UCSD-AML1 (cell line): ENCODE measurements at regions not wholly inside any gene's neighbourhood (a gene's known extent, or its start where the extent isn't known, plus 50 kb on each side); places are given as distances from the start of the nearest gene placed in this dataset.
"Not testable (repeated sequence)": the region's sequence is repeated elsewhere in the genome, so short reads cannot be mapped to it uniquely, and the experiment has no call there.

ENCODE experiments used
- DNase-seq: peaks from one replicate; lab custom pipeline; 2025; ENCODE audit not compliant: unreplicated experiment; lab: John Stamatoyannopoulos, UW

DNA sequence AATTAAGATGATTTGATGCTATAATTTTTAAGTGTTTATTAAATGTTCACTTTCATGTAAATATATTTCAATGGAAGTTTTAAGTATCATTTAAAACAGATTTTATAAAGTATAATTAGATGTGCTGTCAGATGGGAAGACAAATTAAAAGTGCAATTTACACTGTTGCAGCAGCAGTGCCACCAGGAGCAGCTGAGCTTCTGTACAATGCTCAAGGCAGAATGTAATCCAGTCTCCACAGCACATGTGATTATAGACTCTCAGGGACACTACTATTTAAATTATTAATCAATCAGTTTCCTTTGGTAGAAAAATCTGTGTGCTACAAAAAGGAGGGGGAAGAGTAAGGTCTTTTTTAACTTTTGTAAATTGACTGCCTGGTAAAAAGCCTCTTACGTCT is 285.7 kb upstream of the USP15 start:
- DNase-seq: no peak

DNA sequence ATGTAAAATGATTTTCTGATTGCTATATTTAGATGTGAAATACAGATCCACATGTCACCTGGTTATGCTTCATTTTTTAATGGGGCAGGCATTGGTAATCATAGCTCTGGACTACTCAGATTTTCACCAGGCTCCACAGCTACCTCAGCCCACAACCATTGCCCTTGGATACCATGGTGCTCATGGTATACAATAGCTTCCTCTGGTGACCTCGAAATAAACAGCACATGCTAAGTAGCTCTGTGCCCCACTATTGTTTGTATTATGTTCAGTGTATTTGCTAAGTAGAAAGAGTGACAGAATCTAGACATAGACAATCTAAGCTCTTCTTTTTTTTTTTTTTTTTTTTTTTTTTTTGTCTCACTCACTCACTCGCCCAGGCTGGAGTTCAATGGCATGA is 274.4 kb upstream of the USP15 start:
- no peak for DNase-seq

DNA sequence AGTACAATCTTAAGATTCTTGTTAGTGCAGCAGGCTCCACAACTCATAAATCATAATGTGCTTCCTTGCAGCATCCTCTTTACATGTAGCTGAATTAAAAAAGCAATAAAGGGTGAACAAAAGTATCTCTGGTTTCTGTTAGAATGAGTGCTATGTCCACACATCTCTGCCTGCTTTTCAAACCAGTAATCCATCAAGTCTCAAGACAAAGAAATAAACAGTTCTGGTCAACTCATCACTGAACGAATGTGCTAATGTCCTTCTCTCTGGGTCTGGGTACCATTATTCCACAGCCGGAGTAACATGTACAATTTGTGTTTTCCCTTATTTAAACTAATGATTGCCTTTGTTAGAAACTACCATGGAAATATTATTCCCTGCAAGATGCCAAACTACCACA is 273.0 kb upstream of the USP15 start:
- DNase-seq: no peak

DNA sequence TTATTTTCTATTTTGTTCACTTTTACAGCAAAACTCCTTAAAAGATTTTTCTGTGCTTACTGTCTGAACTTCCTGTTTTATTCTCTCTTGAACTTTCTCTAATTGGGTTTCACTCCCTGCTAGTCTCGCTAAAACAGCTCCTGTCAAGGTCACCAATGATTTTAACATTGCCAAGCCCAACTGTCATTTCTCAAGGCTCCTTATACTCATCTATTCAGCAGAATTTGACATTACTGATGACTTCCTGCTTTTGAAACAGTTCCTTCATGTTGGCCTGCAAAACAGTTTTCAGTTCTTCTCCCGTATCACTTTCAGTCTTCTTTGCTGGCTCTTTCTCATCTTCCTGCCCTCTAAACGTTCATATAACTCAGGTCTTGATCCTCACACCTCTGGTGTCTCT is 268.5 kb upstream of the USP15 start:
- DNase-seq: no peak

DNA sequence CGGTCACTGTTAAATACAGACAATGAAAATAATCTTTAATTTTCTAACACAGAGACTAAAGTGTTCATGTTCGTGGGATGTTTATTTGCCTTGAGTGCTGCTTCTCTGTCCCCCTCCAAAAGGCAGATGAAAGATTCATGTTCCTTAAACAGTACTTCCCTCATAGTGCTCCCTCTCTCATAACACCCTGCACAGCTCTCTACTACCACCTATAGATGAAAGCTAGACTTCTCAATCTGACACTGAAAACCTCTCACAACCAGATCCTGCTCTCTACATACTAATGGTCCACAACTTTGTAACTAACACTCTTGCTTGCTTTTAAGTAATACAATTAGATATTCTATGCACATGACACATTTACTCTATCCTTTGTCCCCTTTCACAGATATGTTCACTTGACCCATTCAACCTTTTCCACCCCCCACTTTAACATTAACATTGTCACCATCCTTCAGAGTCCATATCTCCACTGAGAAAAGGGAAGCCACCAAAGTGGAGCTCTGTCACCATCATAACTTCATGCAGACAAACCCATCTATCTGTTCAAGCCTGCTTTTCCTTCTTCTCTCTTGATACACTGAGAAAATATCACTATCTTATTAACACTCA is 266.4 kb upstream of the USP15 start:
- no peak for DNase-seq

DNA sequence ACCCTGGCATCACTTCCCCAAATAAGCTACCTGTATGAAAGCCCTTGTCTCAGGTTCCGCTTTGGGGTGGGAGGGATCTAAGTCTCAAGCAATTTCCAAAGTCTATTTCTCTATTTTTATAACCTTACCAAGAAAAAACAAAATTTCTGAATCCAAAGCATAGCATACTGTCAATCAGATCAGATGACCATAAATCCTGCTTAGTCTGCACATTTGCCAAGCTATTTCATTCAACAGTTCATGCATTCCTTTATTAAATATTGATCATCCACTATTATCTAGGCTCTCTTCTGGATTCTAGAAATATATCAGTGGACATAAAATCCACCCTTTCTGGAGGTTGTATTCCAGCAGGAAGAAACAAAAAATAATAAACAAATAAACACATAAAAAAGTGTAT is 263.5 kb upstream of the USP15 start:
- no peak for DNase-seq

DNA sequence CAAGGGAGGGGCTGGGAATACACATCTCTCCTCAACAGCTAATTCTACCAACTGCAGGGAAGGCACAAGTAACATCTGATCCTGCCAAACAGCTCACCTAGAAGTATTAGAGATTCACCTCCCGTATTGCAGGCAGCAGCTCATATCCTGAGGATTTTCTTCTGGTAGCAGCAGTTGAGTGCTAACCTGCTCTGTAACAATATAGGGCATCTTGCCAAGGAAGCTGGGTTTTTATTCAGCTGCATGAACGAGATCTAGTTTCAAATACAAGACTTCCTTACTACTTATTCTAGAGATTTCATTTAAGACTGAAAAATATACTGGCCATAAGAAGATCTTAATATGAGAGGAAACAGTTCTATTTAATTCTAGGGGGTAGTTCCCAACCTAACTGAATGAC is 261.4 kb upstream of the USP15 start:
- no peak for DNase-seq

DNA sequence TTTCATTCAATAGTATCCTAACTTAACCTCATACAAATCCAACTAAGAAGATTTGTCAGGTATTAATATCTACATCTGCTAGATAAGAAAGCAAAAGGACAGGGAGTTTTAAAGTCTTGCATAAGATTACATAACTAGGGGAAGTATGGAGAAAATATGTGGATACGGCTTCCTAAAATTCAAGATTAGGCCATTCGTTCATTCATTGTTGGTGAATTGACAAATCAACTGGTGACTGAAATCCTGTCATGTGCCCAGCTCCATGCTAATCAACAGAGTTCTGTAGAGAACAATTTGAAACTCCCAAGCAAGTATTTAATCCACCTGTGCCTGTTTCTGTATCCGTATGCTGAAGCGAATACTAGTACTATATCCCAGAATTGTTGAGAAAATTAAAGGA is 260.9 kb upstream of the USP15 start:
- DNase-seq: no peak

DNA sequence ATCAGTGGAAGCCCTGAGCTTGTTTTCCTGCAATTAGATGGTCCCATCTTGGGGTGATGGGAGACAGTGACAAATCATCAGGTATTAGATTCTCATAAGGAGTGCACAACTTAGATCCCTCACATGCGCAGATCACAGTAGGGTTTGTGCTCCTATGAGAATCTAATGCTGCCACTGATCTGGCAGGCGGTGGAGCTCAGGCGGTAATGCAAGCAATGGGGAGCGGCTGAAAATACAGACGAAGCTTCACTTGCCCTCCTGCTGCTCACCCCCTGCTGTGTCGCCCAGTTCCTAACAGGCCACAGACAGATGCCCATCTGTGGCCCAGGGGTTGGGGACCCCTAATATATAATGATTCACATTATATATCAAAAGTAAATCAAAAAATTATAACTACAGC is 258.8 kb upstream of the USP15 start:
- no peak for DNase-seq

DNA sequence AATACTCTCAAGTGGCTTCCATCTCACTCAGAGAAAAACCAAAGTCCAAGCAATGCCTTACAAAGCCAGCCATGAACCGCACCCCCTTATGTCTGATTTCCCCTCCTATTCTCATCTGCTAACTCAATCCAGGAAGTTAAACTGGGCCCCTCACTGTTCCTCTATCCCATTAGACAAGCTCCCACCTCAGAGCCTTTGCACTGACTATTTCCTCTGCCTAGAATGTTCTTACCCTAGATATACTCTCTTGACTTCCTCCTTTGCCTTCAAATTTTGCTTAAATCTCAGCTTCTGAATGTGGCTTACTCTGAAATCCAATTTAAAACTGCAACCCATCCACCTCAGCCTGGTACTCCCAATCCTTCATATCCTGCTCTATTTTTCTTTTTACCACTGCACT is 257.0 kb upstream of the USP15 start:
- no peak for DNase-seq

DNA sequence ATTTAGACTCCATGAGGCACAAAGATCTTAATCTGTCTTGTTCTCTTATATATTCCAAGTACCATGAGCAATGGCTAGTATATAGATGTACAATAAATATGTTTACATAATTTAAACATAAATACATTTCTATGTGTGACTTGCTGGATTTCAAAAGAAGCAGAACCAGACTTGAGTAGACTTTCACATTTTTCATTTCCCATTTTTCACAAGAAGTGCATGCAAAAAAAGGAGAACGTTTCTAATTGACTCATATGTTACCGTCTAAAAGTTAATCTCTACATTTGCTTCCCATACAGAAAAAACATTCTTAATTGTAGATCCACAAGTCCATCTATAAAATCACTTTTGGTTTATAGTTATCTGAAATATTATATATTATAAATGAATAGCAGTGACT is 256.5 kb upstream of the USP15 start:
- no peak for DNase-seq

DNA sequence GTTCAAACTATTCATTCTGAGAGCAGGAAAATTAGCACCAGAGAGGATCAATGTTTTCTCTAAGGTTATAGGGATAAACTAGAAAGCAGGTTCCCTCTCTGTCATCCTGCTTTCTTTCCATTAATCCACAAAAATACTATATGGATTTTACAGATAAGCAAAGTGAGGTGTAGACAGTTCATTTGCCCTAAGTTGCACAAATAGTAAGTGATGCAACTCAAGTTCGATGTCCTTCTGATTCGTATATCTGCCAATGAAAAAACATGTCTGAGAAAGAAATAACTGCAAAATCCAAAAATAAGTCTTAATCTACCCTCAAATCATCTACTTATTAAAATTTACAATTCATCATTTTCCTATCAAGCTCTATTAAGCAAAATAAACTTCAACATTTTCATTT is 254.6 kb upstream of the USP15 start:
- no peak for DNase-seq

DNA sequence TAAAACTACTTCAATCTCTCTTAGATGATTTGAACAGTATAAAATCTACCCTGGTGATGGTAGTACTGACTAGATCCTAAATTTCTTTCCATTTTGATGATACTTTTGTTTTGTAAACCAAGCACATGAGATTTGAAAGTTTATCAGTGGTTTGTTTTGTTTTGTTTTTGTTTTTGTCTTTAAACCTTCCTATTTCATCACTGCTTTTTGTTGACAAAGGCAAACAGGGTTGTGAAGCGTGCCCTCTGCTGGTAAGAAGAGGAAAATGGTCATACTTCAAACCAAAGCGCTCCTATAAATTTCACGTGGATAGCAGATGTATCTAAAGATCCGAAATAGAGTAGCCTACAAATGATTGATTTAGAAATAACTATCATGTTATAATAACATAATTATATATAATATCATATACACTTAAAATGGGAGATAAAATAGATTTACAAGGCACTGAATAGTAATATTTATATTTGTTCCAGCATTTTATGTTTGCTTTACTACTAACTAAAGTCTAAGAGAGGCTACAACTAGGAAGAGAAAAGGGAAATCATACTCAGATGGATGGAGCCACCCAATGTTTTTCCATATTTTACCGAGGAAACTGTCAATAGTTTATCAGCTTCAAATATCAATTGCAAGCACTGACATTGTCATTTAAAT is 254.0 kb upstream of the USP15 start:
- no peak for DNase-seq

DNA sequence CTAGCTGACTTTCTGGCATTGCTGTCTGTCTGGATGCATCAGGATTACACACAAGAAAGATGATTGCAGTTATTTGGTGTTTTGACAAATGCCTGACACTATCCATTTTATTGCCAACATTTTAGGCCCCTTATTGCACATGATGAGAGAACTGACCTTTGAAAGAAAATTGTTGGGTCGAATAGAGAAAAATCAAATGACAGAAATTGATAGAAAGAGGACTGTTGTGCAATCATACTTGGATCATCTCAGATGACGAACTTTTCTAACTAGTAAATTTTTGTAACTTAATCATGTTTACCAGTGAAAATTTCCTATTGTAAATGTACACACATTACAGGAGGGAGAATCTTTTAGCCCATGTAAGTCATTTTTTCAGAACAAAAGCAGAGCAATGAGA is 251.5 kb upstream of the USP15 start:
- DNase-seq: no peak

DNA sequence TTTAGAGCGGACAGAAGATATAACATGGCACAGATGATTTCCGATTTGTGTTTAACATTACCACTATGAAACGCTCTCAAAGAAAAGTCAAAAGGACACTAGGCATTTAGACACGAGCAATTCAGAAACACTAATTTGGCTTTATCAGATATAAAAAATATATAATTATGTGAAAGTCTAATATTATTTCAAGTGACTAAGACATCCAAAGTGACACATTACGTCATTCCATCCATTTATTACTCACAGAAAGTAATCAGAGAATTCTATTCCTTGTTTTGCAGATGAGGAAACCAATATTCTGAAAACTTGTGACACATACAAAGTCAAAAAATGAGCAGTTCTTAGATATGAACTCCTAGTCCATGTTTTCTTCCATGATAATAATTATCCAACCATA is 250.8 kb upstream of the USP15 start:
- no peak for DNase-seq

DNA sequence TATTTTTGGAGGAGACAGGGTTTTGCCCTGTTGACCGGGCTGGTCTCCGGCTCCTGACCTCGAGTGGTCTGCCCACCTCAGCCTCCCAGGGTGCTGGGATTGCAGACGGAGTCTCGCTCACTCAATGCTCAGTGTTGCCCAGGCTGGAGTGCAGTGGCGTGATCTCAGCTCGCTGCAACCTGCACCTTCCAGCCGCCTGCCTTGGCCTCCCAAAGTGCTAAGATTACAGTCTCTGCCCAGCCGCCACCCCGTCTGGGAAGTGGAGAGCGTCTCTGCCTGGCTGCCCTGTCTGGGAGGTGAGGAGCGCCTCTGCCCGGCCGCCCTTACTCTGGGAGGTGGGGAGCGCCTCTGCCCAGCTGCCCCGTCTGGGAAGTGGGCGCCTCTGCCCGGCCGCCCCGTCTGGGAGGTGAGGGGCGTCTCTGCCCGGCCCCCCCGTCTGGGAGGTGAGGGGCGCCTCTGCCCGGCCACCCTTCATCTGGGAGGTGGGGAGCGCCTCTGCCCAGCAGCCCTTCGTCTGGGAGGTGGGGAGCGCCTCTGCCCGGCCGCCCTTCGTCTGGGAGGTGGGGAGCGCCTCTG is 249.8 kb upstream of the USP15 start:
- DNase-seq: not testable (repeated sequence)

DNA sequence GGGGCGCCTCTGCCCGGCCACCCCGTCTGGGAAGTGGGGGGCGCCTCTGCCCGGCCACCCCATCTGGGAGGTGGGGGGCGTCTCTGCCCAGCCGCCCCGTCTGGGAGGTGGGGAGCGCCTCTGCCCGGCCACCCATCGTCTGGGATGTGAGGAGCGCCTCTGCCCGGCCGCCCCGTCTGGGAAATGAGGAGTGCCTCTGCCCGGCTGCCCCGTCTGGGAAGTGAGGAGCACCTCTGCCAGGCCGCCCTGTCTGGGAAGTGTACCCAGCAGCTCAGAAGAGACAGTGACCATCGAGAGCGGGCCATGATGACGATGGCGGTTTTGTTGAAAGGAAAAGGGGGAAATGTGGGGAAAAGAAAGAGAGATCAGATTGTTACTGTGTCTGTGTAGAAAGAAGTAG is 249.2 kb upstream of the USP15 start:
- DNase-seq: not testable (repeated sequence)

DNA sequence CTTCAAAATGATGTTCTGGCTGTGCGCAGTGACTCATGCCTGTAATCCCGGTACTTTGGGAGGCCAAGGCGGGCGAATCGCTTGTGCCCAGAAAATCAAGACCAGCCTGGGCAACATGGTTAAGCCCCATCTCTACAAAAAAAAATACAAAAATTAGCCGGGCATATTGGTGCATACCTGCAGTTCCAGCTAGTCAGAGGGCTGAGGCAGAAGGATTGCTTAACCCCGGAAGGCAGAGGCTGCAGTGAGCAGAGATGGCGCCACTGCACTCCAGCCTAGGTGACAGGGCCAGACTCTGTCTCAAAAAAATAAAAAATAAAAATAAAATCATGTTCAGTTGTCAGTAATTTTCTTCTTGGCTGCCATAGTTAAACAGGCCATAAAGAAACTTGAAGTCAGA is 245.9 kb upstream of the USP15 start:
- DNase-seq: no peak

DNA sequence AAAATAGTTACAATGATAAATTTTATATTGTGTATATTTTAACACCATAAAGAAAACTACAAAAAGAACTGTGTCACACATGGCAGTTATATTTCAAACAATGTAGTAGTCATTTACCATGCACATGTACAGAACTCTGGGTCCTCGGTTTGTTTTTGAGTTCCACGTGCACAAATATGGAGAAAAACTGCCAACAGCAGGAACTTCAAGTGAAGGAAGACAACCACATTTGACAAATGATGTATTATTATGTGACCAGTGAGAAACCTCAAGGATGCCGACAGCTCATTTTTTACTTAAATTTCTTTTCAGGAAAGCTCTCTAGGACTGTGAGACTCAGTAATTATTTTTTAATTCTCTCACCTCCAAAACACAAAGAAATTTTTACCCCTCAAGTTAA is 244.2 kb upstream of the USP15 start:
- no peak for DNase-seq

DNA sequence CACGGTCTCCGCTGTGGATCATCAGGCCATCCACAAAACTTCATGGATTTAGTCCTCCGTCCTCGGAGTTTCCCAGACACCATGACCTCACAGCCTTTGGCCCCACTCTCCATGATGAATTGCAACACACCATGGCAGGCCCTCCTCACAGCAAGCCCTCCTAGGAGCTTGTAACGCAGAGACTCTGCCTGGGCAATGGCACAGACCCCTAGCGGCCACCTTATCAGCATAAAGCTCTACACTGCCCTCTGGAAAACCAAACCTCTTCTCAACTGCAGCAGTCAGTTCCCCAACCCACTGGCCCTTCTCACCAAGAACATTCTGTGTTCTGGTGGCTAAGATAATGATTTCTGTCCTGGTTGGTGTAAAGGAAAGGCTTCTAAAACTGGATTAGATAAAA is 238.4 kb upstream of the USP15 start:
- DNase-seq: no peak

DNA sequence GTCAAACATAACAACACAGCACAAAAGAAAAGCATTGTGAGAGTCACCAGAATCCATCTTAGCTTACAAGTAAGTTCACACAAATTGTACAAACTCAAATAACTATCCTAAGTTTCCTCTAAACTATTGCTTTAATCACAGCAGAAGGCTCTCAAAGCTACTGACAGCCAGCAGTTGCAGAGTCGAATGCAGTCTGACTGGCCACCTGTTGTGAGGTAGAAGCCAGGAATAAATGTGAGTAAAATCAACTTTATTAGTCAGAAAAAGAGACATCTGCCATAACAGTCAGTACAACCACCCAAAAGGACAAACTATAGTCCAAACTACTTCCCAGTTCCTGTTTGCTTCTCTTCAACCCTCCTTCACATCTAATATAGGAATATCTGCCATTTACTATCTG is 231.7 kb upstream of the USP15 start:
- DNase-seq: no peak

DNA sequence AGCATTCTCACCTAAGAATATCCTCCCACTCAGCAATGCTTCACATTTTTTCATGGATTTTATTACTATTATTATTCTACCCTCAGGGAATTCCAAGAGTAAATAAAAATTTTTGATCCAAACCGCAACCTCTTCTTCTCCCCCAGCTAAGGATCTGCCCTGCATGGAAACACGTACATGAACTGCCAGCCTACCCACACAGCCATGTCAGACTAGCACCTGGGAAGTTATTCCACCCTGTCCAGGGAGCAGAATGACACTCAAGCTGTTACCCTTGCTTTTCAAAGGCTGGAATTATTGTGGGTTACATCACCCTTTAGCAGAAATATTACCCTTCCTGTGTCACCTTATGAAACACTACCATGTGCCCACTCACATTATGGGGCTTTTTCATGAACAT is 227.3 kb upstream of the USP15 start:
- no peak for DNase-seq
